ENCODE measurements at regions not wholly inside any gene's neighbourhood (a gene's known extent, or its start where the extent isn't known, plus 50 kb on each side); places are given as distances from the start of the nearest gene placed in this dataset.

GRCh38 chr21:27695246-27695645 lies 728.4 kb upstream of the ADAMTS5 start:
- TF ChIP-seq CTCF (IDR thresholded peaks at IDR 0.05) (no peak), POLR2A (IDR thresholded peaks at IDR 0.05) (no peak), EP300 (IDR thresholded peaks at IDR 0.05) (no peak), POLR2AphosphoS5 (IDR thresholded peaks at IDR 0.05) (no peak)
